OCI-LY7 (cell line): ENCODE measurements at regions not wholly inside any gene's neighbourhood (a gene's known extent, or its start where the extent isn't known, plus 50 kb on each side); places are given as distances from the start of the nearest gene placed in this dataset.

Experiments
- EZH2phosphoT487 ChIP-seq: fragments of 200-600 bp; sonication (generic); IDR thresholded peaks from 2 replicates; pipeline ENCODE4 v1.6.1; 2018; ENCODE audit warnings: low read depth, borderline replicate concordance, mild to moderate bottlenecking, mixed run types, antibody characterized with exemption, low read length, moderate library complexity, mixed read lengths
- TF ChIP-seq, protein P1 (sequence below): fragments of 200-600 bp; sonication (generic); conservative IDR thresholded peaks from 2 replicates; pipeline ENCODE4 v1.5.1; 2014; ENCODE audit warnings: mild to moderate bottlenecking, antibody characterized with exemption, low read length, moderate library complexity, mixed read lengths

DNA sequence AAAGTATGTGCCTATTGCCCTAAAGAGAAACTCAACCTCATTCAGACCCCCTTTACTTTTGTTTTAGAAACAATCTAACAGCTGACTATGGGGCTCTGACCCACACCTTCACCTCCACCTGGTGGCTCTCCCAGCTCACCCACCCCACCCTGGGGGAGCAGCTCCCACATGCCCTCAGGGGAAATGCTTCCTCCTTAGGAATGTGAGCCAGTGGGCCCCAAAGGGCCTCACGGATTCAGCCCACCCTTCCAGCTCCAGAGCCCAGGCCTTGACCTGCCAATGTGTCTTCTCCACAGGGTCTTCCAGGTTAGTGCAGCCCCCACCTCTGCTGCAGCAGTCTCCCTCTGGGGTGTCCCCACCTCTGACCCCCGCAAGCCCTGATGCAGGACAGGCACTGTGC is 680.1 kb upstream of the RAB6C start:
- TF ChIP-seq, protein P1, sequence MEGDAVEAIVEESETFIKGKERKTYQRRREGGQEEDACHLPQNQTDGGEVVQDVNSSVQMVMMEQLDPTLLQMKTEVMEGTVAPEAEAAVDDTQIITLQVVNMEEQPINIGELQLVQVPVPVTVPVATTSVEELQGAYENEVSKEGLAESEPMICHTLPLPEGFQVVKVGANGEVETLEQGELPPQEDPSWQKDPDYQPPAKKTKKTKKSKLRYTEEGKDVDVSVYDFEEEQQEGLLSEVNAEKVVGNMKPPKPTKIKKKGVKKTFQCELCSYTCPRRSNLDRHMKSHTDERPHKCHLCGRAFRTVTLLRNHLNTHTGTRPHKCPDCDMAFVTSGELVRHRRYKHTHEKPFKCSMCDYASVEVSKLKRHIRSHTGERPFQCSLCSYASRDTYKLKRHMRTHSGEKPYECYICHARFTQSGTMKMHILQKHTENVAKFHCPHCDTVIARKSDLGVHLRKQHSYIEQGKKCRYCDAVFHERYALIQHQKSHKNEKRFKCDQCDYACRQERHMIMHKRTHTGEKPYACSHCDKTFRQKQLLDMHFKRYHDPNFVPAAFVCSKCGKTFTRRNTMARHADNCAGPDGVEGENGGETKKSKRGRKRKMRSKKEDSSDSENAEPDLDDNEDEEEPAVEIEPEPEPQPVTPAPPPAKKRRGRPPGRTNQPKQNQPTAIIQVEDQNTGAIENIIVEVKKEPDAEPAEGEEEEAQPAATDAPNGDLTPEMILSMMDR, result no peak
- no peak for TF ChIP-seq EZH2phosphoT487
